ENCODE measurements at regions not wholly inside any gene's neighbourhood (a gene's known extent, or its start where the extent isn't known, plus 50 kb on each side); places are given as distances from the start of the nearest gene placed in this dataset.

GRCh38 chr5:135669416-135669815 is 90.6 kb upstream of the CXCL14 start:
- TF ChIP-seq CTCF (IDR thresholded peaks at IDR 0.05; ENCODE audit: low read depth, low read length) = no peak
- Histone ChIP-seq H3K4me3 (no peak overlapping the region), H3K4me1 (ENCODE audit: low read depth) (no peaks in the 10 kb centered on the region), H3K9me3 (ENCODE audit: low read depth) (no peaks in the 10 kb centered on the region), H3K27me3 (no peaks in the 10 kb centered on the region), H3K27ac (no peak overlapping the region), H3K36me3 (no peaks in the 10 kb centered on the region)
- DNase-seq (ENCODE audit: low read depth in 1 of 2, low spot score in 1 of 2) = no peak

- Histone ChIP-seq H3K4me3 (no peak overlapping the region), H3K36me3 (no peaks in the 10 kb centered on the region), H3K27me3 (no peaks in the 10 kb centered on the region), H3K4me1 (ENCODE audit: low read depth) (no peaks in the 10 kb centered on the region), H3K9me3 (ENCODE audit: low read depth) (no peaks in the 10 kb centered on the region), H3K27ac (no peak overlapping the region)
- TF ChIP-seq CTCF (IDR thresholded peaks at IDR 0.05; ENCODE audit: low read depth, low read length) = no peak
- DNase-seq (ENCODE audit: low read depth in 1 of 2, low spot score in 1 of 2) = no peak
Measured at GRCh38 chr5:135667673-135668072, 88.9 kb upstream of the CXCL14 start.

GRCh38 chr5:135667204-135667603 is 88.4 kb upstream of the CXCL14 start:
- no peak overlapping the region for H3K4me3 ChIP-seq
- TF ChIP-seq CTCF (IDR thresholded peaks at IDR 0.05; ENCODE audit: low read depth, low read length) = no peak
- DNase-seq (ENCODE audit: low read depth in 1 of 2, low spot score in 1 of 2) = no peak

GRCh38 chr5:135662683-135663082 is 83.9 kb upstream of the CXCL14 start:
- no peaks in the 10 kb centered on the region for H3K9me3 ChIP-seq (ENCODE audit: low read depth)
- no peak overlapping the region for H3K27ac ChIP-seq
- H3K4me1 ChIP-seq (ENCODE audit: low read depth) = no peaks in the 10 kb centered on the region
- no peaks in the 10 kb centered on the region for H3K27me3 ChIP-seq
- H3K36me3 ChIP-seq = no peaks in the 10 kb centered on the region
- no peak for DNase-seq (ENCODE audit: low read depth in 1 of 2, low spot score in 1 of 2)
- no peak overlapping the region for H3K4me3 ChIP-seq
- TF ChIP-seq CTCF (IDR thresholded peaks at IDR 0.05; ENCODE audit: low read depth, low read length) = no peak

More at GRCh38 chr5:135667204-135667603, 88.4 kb upstream of the CXCL14 start:
- Histone ChIP-seq H3K36me3 (no peaks in the 10 kb centered on the region), H3K27ac (no peak overlapping the region), H3K9me3 (ENCODE audit: low read depth) (no peaks in the 10 kb centered on the region), H3K4me1 (ENCODE audit: low read depth) (no peaks in the 10 kb centered on the region), H3K27me3 (no peaks in the 10 kb centered on the region)

GRCh38 chr5:135662061-135662481 is 83.3 kb upstream of the CXCL14 start:
- H3K27ac ChIP-seq = no peak overlapping the region

More at GRCh38 chr5:135662061-135662481, 83.3 kb upstream of the CXCL14 start:
- Histone ChIP-seq H3K9me3 (ENCODE audit: low read depth) (no peaks in the 10 kb centered on the region), H3K36me3 (no peaks in the 10 kb centered on the region), H3K4me3 (no peak overlapping the region), H3K27me3 (no peaks in the 10 kb centered on the region), H3K4me1 (ENCODE audit: low read depth) (no peaks in the 10 kb centered on the region)
- TF ChIP-seq CTCF (IDR thresholded peaks at IDR 0.05; ENCODE audit: low read depth, low read length) = no peak
- DNase-seq (ENCODE audit: low read depth in 1 of 2, low spot score in 1 of 2) = no peak
